Heart left ventricle (tissue), 16 donors: ENCODE measurements at regions not wholly inside any gene's neighbourhood (a gene's known extent, or its start where the extent isn't known, plus 50 kb on each side); places are given as distances from the start of the nearest gene placed in this dataset.
A peak's percentile ranks its signal among the peaks of the same experiment; 100 is the strongest.

Experiments used
- ATAC-seq, 4 donors: fragments of 200-7000 bp; cut with Tn5 transposase; one replicate each; pipeline ENCODE4 v1.9.1; 2020 to 2022; ENCODE audit warnings: moderate library complexity in 4 of 4, mild to moderate bottlenecking in 3 of 4, moderate number of reproducible peaks in 1 of 4
- DNase-seq, 5 donors: peaks; one replicate each; pipeline ENCODE4 v3.0.0-alpha.2; 2020
- H3K27ac ChIP-seq, 12 donors: fragments of 200-600 bp; sonication (generic) in 4 of 12; one replicate each; pipeline versions ENCODE4 v1.5.0 to v1.8.0; 2016 to 2022; ENCODE audit warnings: mild to moderate bottlenecking in 2 of 12
- H3K27me3 ChIP-seq, 9 donors: fragments of 200-600 bp; sonication (generic) in 2 of 9; one replicate each; pipeline versions ENCODE4 v1.5.1 to v1.8.0; 2016 to 2022; ENCODE audit warnings: mild to moderate bottlenecking in 3 of 9
- H3K36me3 ChIP-seq, 9 donors: fragments of 200-600 bp; sonication (generic) in 2 of 9; one replicate each; pipeline versions ENCODE4 v1.5.0 to v1.8.0; 2018 to 2022; ENCODE audit warnings: mild to moderate bottlenecking in 2 of 9
- H3K4me1 ChIP-seq, 12 donors: fragments of 200-600 bp; sonication (generic) in 4 of 12; one replicate each; pipeline versions ENCODE4 v1.5.0 to v1.8.0; 2016 to 2022; ENCODE audit warnings: mild to moderate bottlenecking in 3 of 12
- H3K4me3 ChIP-seq, 12 donors: fragments of 200-600 bp; sonication (generic) in 4 of 12; one replicate each; pipeline versions ENCODE4 v1.5.0 to v1.8.0; 2017 to 2022; ENCODE audit warnings: mild to moderate bottlenecking in 9 of 12, moderate library complexity in 4 of 12
- H3K9me3 ChIP-seq, 12 donors: fragments of 200-600 bp; sonication (generic) in 4 of 12; one replicate each; pipeline versions ENCODE4 v1.5.0 to v1.8.0; 2016 to 2022; ENCODE audit warnings: mild to moderate bottlenecking in 1 of 12
- CTCF ChIP-seq, 12 donors: fragments of 200-600 bp; sonication (generic) in 4 of 12; IDR thresholded peaks; one replicate each; pipeline versions ENCODE4 v1.5.0 to v1.8.0; 2018 to 2022; ENCODE audit warnings: antibody characterized with exemption in 12 of 12, mild to moderate bottlenecking in 5 of 12
- POLR2A ChIP-seq, 2 donors: fragments of 450-650 bp; IDR thresholded peaks; one replicate each; pipeline ENCODE4 v1.6.1; 2017; ENCODE audit warnings: antibody characterized with exemption in 2 of 2, mild to moderate bottlenecking in 2 of 2, moderate library complexity in 2 of 2
- WGBS, 4 donors: extraction: QIAGEN DNeasy Blood & Tissue Kit in 2 of 4; methylation state at CpG; one replicate each; pipeline versions ENCODE4 v1.1.5 to v1.1.7; 2013 to 2018; 5-methylcytosine and 5-hydroxymethylcytosine counted together
- intact Hi-C, 10 donors: fragments of 100-400 bp; cut with DNase I; formaldehyde crosslinking; loops; one replicate each; pipeline versions ENCODE4 v1.11.1 to v1.14.2; 2022
- donor health status: ischemic (EF 13 %, LVEDD 7.1; RV severe dilation, severe dysfunction).
- donor health status: healthy with polysubstance abuse.
- donor health status: DM: no; HTN: yes; CAD: no.
- donor health status: DM: no; HTN: no; CAD: no.
- donor health status: ischemic (EF 25% LVEDD 6.9; RV normal size, moderate dysfunction).
- donor health status: ischemic (EF 25% LVEDD 5.7; RV mildly dilated, moderate dysfunction).
- donor health status: healthy.
- donor health status: DM: yes; HTN: yes; CAD: no.
- donor health status: ischemic (EF 35%, LVEDD 5.7; RV mildly dilated, moderate dysfunction).
- donor health status: nonischemic (EF 11% LVEDD 7.7; RV severe dilation, severe dysfunction).
- donor health status: DM: yes; HTN: yes; CAD: no.
- donor health status: PGD.
- donor health status: ischemic (EF 29% LVEDD 5.4; RV normal size, mild dysfunction).
- donor health status: nonischemic (EF 23%, LVEDD 6.1; RV moderate dilation, normal function).

- H3K27ac ChIP-seq: no peak overlapping the region
- TF ChIP-seq POLR2A (IDR thresholded peaks at IDR 0.05) (no peak), CTCF (IDR thresholded peaks at IDR 0.05) (no peak)
- no peak for ATAC-seq
- DNase-seq: no peak
- no peak overlapping the region for H3K4me3 ChIP-seq
- no peaks in the 10 kb centered on the region for H3K4me1 ChIP-seq
- H3K27me3 ChIP-seq: no peaks in the 10 kb centered on the region
- H3K36me3 ChIP-seq: no peaks in the 10 kb centered on the region
- WGBS, 4 donors: 76 to 87% (median 82%) methylated on average over 1 of the region's 1 CpG
- intact Hi-C loops: no loop called here
- H3K9me3 ChIP-seq: no peaks in the 10 kb centered on the region
Measured at GRCh38 chr2:30382995-30383394, 64.1 kb upstream of the LCLAT1 start.

GRCh38 chr2:30385327-30385726 lies 61.7 kb upstream of the LCLAT1 start:
- no peaks in the 10 kb centered on the region for H3K9me3 ChIP-seq
- H3K36me3 ChIP-seq: no peaks in the 10 kb centered on the region
- H3K27ac ChIP-seq: no peak overlapping the region
- ATAC-seq (peak in 3 of 4 donors; percentile 60 to 77 (median 68)), DNase-seq (no peak)
- intact Hi-C loops: no loop called here
- no peaks in the 10 kb centered on the region for H3K27me3 ChIP-seq
- WGBS, 4 donors: 25 to 39% (median 33%) methylated on average over 5 of the region's 5 CpGs
- H3K4me1 ChIP-seq: no peaks in the 10 kb centered on the region
- H3K4me3 ChIP-seq: no peak overlapping the region
- TF ChIP-seq POLR2A (IDR thresholded peaks at IDR 0.05) (no peak), CTCF (IDR thresholded peaks at IDR 0.05) (no peak)

- intact Hi-C loops: no loop called here
- no peak for ATAC-seq
- TF ChIP-seq POLR2A (IDR thresholded peaks at IDR 0.05) (no peak), CTCF (IDR thresholded peaks at IDR 0.05) (no peak)
Measured at GRCh38 chr2:30392097-30392496, 54.9 kb upstream of the LCLAT1 start.

GRCh38 chr2:30393510-30393909 lies 53.5 kb upstream of the LCLAT1 start:
- H3K4me3 ChIP-seq: no peak overlapping the region
- TF ChIP-seq POLR2A (IDR thresholded peaks at IDR 0.05) (no peak), CTCF (IDR thresholded peaks at IDR 0.05) (no peak)
- WGBS, 4 donors: 43 to 60% (median 59%) methylated on average over 1 of the region's 1 CpG
- no peak overlapping the region for H3K27ac ChIP-seq
- no peaks in the 10 kb centered on the region for H3K9me3 ChIP-seq
- H3K27me3 ChIP-seq: no peaks in the 10 kb centered on the region
- intact Hi-C loops: no loop called here
- H3K36me3 ChIP-seq: no peaks in the 10 kb centered on the region
- no peak for DNase-seq
- H3K4me1 ChIP-seq: peaks cover 0 to 4% (median 0%) of the 10 kb centered on the region in 12 donors
- ATAC-seq: no peak

More at GRCh38 chr2:30392097-30392496, 54.9 kb upstream of the LCLAT1 start:
- Histone ChIP-seq H3K9me3 (no peaks in the 10 kb centered on the region), H3K27me3 (no peaks in the 10 kb centered on the region), H3K27ac (no peak overlapping the region), H3K36me3 (no peaks in the 10 kb centered on the region), H3K4me3 (no peak overlapping the region), H3K4me1 (no peaks in the 10 kb centered on the region)
- no peak for DNase-seq
